ENCODE measurements at regions not wholly inside any gene's neighbourhood (a gene's known extent, or its start where the extent isn't known, plus 50 kb on each side); places are given as distances from the start of the nearest gene placed in this dataset.

- H3K4me3 Mint-ChIP-seq, result no peak overlapping the region
- H3K4me2 ChIP-seq (ENCODE audit: insufficient read depth, insufficient read length, low read length), result no peak overlapping the region
- no peaks in the 10 kb centered on the region for H4K20me1 ChIP-seq (ENCODE audit: control insufficient read depth, insufficient read depth, insufficient read length)
- DNase-seq, result no peak
- H3K9me3 ChIP-seq (ENCODE audit: control insufficient read depth, low read depth, low read length), result no peaks in the 10 kb centered on the region
- H3K4me1 Mint-ChIP-seq, result peaks cover 0 to 5% of the 10 kb centered on the region in 2 experiments; a peak in 1 of 4 replicates
- H4K8ac ChIP-seq (replicated peaks; ENCODE audit: insufficient read length, low read depth, low read length), result no peak overlapping the region
- TF ChIP-seq CTCF (conservative IDR thresholded peaks at IDR 0.05), result no peak
- H3K27ac Mint-ChIP-seq, result no peak overlapping the region
- H3K18ac ChIP-seq (ENCODE audit: insufficient read length, low read depth, low read length), result no peak overlapping the region
- no peak overlapping the region for H2AFZ ChIP-seq (ENCODE audit: low read length)
- H3K36me3 Mint-ChIP-seq (ENCODE audit: insufficient read depth in 1 of 3, low read depth in 3 of 3), result no peaks in the 10 kb centered on the region; a peak in 1 of 7 replicates
- H3K23ac ChIP-seq (ENCODE audit: insufficient read length, low read depth, low read length), result no peak overlapping the region
- no peaks in the 10 kb centered on the region; the same call in 1 of the 2 replicates for H3K27me3 Mint-ChIP-seq (ENCODE audit: low read depth)
- H3K9ac ChIP-seq (ENCODE audit: extremely low read depth, insufficient read length, low read length), result no peak overlapping the region
- no peak overlapping the region for H4K5ac ChIP-seq (ENCODE audit: insufficient read length, low read depth, low read length)
- no peak overlapping the region for H3K56ac ChIP-seq (ENCODE audit: insufficient read length, low read depth, low read length)
- no peaks in the 10 kb centered on the region for H3K4me1 ChIP-seq (ENCODE audit: insufficient read depth, low read length)
- no peak overlapping the region for H2BK20ac ChIP-seq (ENCODE audit: low read depth, low read length, poor library complexity, severe bottlenecking)
- no peaks in the 10 kb centered on the region for H3K27me3 ChIP-seq (ENCODE audit: insufficient read depth, low read length)
- H2BK120ac ChIP-seq (ENCODE audit: low read depth, low read length, poor library complexity, severe bottlenecking), result no peak overlapping the region
- no peaks in the 10 kb centered on the region for H3K9me3 Mint-ChIP-seq
- H2AK5ac ChIP-seq (ENCODE audit: insufficient read length, low read length), result no peak overlapping the region
- no peak overlapping the region for H4K91ac ChIP-seq (ENCODE audit: insufficient read length, low read depth, low read length)
- no peaks in the 10 kb centered on the region for H3K23me2 ChIP-seq (ENCODE audit: insufficient read length, low read depth, low read length, poor library complexity, severe bottlenecking)
- no CpG with 5 or more reads among the region's 2 CpGs for WGBS (ENCODE audit: extremely low coverage, insufficient read length, low lambda C conversion rate)
- H3T11ph ChIP-seq (ENCODE audit: low read length), result no peak overlapping the region
- H3K4ac ChIP-seq (ENCODE audit: low read depth, low read length), result no peak overlapping the region
- H3K27ac ChIP-seq (ENCODE audit: insufficient read length, low read depth, low read length), result no peak overlapping the region
- no peak overlapping the region for H2BK12ac ChIP-seq (ENCODE audit: insufficient read length, low read depth, low read length)
- H3K14ac ChIP-seq (ENCODE audit: insufficient read depth, low read length), result peak overlapping the region; percentile 51; the same call in 1 of the 2 replicates
- H3K79me2 ChIP-seq (ENCODE audit: insufficient read depth, low read length), result no peaks in the 10 kb centered on the region
- H3K79me1 ChIP-seq (ENCODE audit: insufficient read depth, low read depth, low read length, poor library complexity, severe bottlenecking), result no peaks in the 10 kb centered on the region
- H2BK15ac ChIP-seq (ENCODE audit: low read depth, low read length), result no peak overlapping the region
- no peak overlapping the region for H2BK5ac ChIP-seq (ENCODE audit: insufficient read length, low read length)
Measured at GRCh38 chr10:42989481-42989921, 87.4 kb upstream of the RET start.

All from H9 (cell line).